Esophagus squamous epithelium (tissue), 5 donors: ENCODE measurements at regions not wholly inside any gene's neighbourhood (a gene's known extent, or its start where the extent isn't known, plus 50 kb on each side); places are given as distances from the start of the nearest gene placed in this dataset.

Source experiments
- DNase-seq: peaks from one replicate; lab custom pipeline; 2025; lab: John Stamatoyannopoulos, UW
- H3K27ac ChIP-seq, 4 donors: fragments of 200-600 bp; sonication (generic); one replicate each; pipeline ENCODE4 v1.5.1; 2016 to 2019; ENCODE audit warnings: mild to moderate bottlenecking in 1 of 4
- H3K27me3 ChIP-seq, 4 donors: fragments of 200-600 bp; sonication (generic); 1 replicate in 3 of 4; 2 replicates in 1 of 4; pipeline versions ENCODE4 v1.5.1 to v1.6.0; 2017 to 2021; ENCODE audit warnings: antibody characterized with exemption in 1 of 4
- H3K36me3 ChIP-seq, 3 donors: fragments of 200-600 bp; sonication (generic); one replicate each; pipeline ENCODE4 v1.5.1; 2016 to 2019
- H3K4me1 ChIP-seq, 3 donors: fragments of 200-600 bp; sonication (generic); one replicate each; pipeline ENCODE4 v1.5.1; 2017 to 2019
- H3K4me3 ChIP-seq, 4 donors: fragments of 200-600 bp; sonication (generic); 1 replicate in 3 of 4; 2 replicates in 1 of 4; pipeline ENCODE4 v1.5.1; 2016 to 2019; ENCODE audit warnings: mild to moderate bottlenecking in 2 of 4, moderate library complexity in 1 of 4
- H3K9me3 ChIP-seq, 3 donors: fragments of 200-600 bp; sonication (generic); one replicate each; pipeline ENCODE4 v1.5.1; 2016 to 2019
- POLR2A ChIP-seq, 4 donors: fragments of 450-650 bp; IDR thresholded peaks; one replicate each; pipeline ENCODE4 v1.6.1; 2017; ENCODE audit warnings: antibody characterized with exemption in 4 of 4, mild to moderate bottlenecking in 4 of 4, moderate library complexity in 3 of 4
- WGBS, 2 donors: methylation state at CpG; one replicate each; pipeline ENCODE4 v1.1.5; 2018; 5-methylcytosine and 5-hydroxymethylcytosine counted together
- intact Hi-C: fragments of 100-400 bp; cut with DNase I; formaldehyde crosslinking; loops from one replicate; pipeline ENCODE4 v1.15.0; 2022
- TF ChIP-seq, protein P1 (sequence below), 6 experiments: fragments of 450-650 bp in 4 of 6; fragments of 200-600 bp in 2 of 6; sonication (generic) in 2 of 6; IDR thresholded peaks; one replicate each; pipeline ENCODE4 v1.5.1; 2016 to 2019; ENCODE audit warnings: antibody characterized with exemption in 6 of 6, mild to moderate bottlenecking in 4 of 6, moderate library complexity in 4 of 6
- donor health status: DM: yes; HTN: yes; CAD: no.

DNA sequence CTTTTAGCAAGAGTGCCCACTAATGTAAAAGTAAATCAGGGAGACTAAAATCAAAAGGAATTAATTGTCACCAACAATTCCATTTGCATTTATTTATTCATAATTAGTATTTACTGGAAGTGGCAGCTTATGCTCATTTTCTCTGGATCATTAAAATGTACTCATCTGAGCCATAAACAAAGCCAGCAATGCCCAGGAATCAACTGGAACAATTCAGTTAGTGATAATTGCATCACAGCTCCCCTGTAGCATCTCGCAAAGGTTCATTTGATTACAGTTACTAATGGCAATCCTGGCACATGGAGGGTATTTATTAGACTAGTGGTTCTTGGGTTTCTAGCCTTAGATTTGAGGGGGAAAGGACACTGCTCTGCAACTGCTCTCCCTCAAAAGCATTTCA lies 92.7 kb upstream of the C1orf21 start:
- TF ChIP-seq POLR2A (IDR thresholded peaks at IDR 0.05), result no peak
- TF ChIP-seq, protein P1, sequence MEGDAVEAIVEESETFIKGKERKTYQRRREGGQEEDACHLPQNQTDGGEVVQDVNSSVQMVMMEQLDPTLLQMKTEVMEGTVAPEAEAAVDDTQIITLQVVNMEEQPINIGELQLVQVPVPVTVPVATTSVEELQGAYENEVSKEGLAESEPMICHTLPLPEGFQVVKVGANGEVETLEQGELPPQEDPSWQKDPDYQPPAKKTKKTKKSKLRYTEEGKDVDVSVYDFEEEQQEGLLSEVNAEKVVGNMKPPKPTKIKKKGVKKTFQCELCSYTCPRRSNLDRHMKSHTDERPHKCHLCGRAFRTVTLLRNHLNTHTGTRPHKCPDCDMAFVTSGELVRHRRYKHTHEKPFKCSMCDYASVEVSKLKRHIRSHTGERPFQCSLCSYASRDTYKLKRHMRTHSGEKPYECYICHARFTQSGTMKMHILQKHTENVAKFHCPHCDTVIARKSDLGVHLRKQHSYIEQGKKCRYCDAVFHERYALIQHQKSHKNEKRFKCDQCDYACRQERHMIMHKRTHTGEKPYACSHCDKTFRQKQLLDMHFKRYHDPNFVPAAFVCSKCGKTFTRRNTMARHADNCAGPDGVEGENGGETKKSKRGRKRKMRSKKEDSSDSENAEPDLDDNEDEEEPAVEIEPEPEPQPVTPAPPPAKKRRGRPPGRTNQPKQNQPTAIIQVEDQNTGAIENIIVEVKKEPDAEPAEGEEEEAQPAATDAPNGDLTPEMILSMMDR (IDR thresholded peaks at IDR 0.05), result no peak
- H3K9me3 ChIP-seq, result no peaks in the 10 kb centered on the region
- no peak for DNase-seq
- no peaks in the 10 kb centered on the region for H3K36me3 ChIP-seq
- intact Hi-C loops, result no loop called here
- H3K27me3 ChIP-seq, result peaks cover 0 to 60% (median 0%) of the 10 kb centered on the region in 4 donors
- H3K27ac ChIP-seq, result no peak overlapping the region
- 100% methylated on average over 1 of the region's 1 CpG; no CpG with 5 or more reads in 1 of the 2 donors for WGBS, 2 donors
- no peak overlapping the region for H3K4me3 ChIP-seq
- H3K4me1 ChIP-seq, result peaks cover 4 to 38% (median 11%) of the 10 kb centered on the region in 3 donors

DNA sequence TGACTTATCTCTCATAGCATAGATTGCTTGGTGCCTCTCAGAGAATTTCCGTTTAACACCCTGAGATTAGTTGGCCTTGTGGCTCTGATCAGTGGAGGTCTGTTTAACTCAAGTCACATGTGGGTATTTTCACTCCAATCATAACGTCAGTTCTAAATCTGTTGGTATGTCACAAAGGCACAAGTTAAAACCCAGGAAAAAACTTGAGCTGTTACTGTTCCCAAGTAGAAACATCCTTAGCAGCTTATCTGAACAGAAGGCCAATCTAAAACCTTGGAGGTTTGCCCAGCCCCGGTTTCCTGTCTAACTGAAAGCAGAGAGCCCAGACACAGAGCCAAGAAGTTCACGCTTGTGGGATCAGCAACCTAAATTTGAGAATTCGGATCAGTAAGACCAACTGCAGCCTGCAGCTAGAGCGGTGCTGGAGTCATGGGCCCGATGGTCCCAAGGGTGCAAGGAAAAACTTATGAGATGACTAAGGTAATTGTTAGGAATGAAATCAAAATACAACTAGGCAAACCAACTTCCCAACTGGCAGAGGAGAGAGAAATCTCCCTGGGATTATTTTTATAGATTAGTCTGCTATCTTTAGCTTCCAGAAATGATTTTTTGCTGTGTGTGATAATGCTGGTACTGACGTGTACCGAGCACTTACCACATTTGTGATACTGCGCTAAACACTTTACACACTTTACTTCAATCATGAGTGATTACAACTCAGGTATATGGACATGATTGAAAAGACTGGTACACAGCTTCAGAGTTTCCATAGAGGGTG lies 90.2 kb upstream of the C1orf21 start:
- Histone ChIP-seq H3K4me3 (peak overlapping the region in 1 of 4 donors; percentile 21), H3K36me3 (no peaks in the 10 kb centered on the region), H3K4me1 (peaks cover 4 to 35% (median 11%) of the 10 kb centered on the region in 3 donors), H3K27ac (peak overlapping the region in 3 of 4 donors; percentile 71 to 79 (median 72)), H3K9me3 (no peaks in the 10 kb centered on the region), H3K27me3 (peaks cover 0 to 57% (median 0%) of the 10 kb centered on the region in 4 donors)
- no peak for DNase-seq
- TF ChIP-seq, protein P1 (IDR thresholded peaks at IDR 0.05), result no peak
- no peak for TF ChIP-seq POLR2A (IDR thresholded peaks at IDR 0.05)
- intact Hi-C loops, result no loop called here
- WGBS, 2 donors, result 23 to 32% methylated on average over 10 of the region's 10 CpGs

DNA sequence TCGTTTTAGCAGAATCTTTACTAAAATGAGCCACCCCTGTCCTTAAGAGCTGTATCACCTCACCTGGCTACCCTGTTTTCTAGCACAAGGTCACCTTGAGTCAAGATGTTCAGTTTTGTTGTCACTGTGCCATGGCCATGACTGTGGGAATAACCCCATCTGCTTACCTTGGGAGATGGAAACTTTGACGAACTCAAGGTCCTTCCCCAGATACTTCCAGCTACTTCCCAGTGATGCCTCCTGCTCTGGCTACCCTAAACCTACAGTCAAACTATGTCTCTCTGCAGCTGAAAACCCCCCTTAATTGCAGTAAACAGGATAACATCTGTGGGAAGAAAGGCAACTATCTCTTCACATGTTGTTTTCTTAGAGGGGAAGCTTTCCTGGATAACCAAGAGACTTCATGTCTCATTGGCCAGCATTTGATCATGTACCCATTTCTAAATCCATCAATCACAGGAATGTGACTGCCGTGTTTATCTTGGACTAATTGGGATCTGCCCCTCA lies 89.5 kb upstream of the C1orf21 start:
- H3K36me3 ChIP-seq, result no peaks in the 10 kb centered on the region
- intact Hi-C loops, result no loop called here
- TF ChIP-seq, protein P1 (IDR thresholded peaks at IDR 0.05), result no peak
- TF ChIP-seq POLR2A (IDR thresholded peaks at IDR 0.05), result no peak

DNA sequence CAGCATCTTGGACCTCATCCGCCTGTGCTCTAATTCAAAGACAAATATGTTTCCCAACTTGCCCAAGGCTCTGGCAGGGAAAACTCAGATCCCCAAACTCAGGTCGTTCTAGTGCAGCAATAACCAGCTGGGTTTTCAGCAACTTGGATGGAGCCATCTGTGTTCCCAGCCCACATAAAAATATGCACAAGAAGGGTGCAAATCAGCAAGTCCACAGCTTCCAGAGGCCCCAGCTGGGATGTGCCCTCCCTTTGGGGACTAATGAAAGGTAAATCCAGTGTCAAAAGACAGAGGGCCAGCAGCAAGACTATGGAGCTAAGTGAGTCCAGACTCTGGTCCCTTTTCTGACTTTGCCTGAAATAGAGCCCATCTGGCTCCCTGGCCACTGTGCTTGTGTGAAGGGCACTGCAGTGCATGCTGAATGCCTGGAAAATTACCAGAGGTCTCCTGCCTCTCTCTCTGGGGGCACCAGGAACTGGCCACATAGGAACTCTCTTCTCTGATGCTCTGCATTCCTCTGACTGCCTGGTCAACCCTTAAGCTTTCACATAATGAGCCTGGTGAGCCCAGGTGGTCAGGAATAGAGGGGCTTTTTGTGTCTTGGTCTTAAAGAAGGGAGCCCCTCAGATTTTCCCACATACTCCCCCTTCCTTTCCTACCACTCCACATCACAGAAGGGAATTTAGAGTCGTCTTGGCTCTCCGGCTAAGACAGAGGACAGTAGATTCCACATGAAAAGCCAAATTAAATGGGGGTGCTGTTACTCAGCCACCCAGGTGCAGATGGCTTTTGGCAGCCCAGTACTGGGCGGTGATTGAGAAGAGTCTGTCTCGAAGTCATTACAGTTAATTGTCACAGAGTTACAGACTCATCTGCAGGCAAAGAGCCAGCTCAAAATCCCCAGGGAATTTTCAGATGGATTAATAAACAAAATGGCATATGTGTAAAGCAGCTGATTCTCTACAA lies 88.1 kb upstream of the C1orf21 start:
- H3K36me3 ChIP-seq, result no peaks in the 10 kb centered on the region
- peak overlapping the region in 2 of 4 donors; percentile 3 to 10 for H3K27ac ChIP-seq
- DNase-seq, result no peak
- no peaks in the 10 kb centered on the region for H3K9me3 ChIP-seq
- no peak for TF ChIP-seq POLR2A (IDR thresholded peaks at IDR 0.05)
- TF ChIP-seq, protein P1 (IDR thresholded peaks at IDR 0.05), result no peak
- 56 to 62% methylated on average over 6 of the region's 6 CpGs for WGBS, 2 donors
- H3K4me1 ChIP-seq, result peaks cover 4 to 35% (median 11%) of the 10 kb centered on the region in 3 donors
- H3K4me3 ChIP-seq, result no peak overlapping the region
- intact Hi-C loops, result no loop called here
- peaks cover 0 to 37% (median 0%) of the 10 kb centered on the region in 4 donors for H3K27me3 ChIP-seq

More for the DNA sequence above, 89.5 kb upstream of the C1orf21 start:
- no peak overlapping the region for H3K4me3 ChIP-seq
- peaks cover 0 to 50% (median 0%) of the 10 kb centered on the region in 4 donors for H3K27me3 ChIP-seq
- peaks cover 4 to 35% (median 11%) of the 10 kb centered on the region in 3 donors for H3K4me1 ChIP-seq
- H3K9me3 ChIP-seq, result no peaks in the 10 kb centered on the region
- no peak for DNase-seq
- peak overlapping the region in 3 of 4 donors; percentile 71 to 79 (median 72) for H3K27ac ChIP-seq
- 77 to 90% methylated on average over 3 of the region's 3 CpGs for WGBS, 2 donors
